T-helper 1 cell (primary cell): ENCODE measurements at regions not wholly inside any gene's neighbourhood (a gene's known extent, or its start where the extent isn't known, plus 50 kb on each side); places are given as distances from the start of the nearest gene placed in this dataset.
"Not testable (repeated sequence)": the region's sequence is repeated elsewhere in the genome, so short reads cannot be mapped to it uniquely, and the experiment has no call there.

ENCODE experiments used
- DNase-seq, 5 donors: peaks; one replicate each; pipeline ENCODE4 v3.0.0-alpha.2; 2012 to 2020

- DNase-seq: no peak
Measured at GRCh38 chr2:126264625-126265024, 391.3 kb upstream of the GYPC start.

GRCh38 chr2:126269911-126270310 is 386.0 kb upstream of the GYPC start:
- DNase-seq: no peak

DNA sequence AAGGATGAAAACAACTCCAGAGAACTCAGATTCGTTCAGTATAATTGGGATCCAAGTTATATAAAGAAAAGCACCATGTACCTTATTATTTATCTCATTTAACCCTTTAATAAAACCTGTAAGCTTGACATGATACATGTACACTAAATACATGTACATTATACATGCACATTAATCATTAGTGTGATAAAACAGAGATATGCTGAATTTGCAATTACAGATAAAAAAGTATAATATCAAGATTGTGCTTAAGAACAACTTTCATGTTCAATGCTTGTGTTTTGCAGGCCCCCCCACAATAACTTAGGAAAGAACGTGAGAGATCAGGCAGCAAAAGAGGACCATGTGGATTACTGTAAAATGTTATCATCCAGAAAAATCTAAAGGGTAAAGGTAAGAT is 385.4 kb upstream of the GYPC start:
- no peak for DNase-seq

DNA sequence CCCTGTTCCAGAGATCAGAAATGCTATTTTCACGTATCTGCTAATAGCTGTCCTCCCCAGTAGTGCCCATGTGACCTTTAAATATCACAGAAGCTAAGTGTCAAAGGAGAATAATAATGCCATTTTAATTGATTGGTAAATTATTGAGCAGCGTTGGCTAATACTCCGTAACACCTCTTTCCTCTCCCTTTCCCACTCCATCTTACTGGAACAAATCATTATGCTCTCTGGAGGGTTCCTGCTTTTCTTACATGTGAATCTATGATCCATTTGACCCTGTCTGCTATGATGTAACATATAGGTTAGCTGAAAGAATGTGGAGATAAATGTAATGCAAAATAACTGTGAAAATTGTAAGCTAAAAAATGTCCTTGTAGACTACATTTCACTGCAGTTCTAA is 383.6 kb upstream of the GYPC start:
- no peak for DNase-seq

GRCh38 chr2:126275098-126275497 is 380.9 kb upstream of the GYPC start:
- no peak for DNase-seq

DNA sequence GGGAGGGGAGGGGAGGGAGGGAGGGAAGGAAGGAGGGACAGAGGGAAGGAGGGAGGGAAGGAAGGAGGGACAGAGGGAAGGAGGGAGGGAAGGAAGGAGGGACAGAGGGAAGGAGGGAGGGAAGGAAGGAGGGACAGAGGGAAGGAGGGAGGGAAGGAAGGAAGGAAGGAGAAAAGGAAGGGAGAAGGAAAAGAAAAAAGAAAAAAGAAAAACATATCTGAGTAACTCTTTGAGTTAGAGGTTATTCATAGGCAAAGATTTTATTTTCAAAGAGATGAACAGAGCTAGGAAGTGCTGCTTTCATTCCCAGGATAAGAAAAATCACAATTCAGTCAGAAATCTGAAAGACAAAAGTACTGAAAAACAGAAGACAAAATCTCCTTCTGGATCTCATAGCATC is 379.7 kb upstream of the GYPC start:
- DNase-seq: not testable (repeated sequence)

- no peak for DNase-seq
Measured at GRCh38 chr2:126288362-126288761, 367.6 kb upstream of the GYPC start.

DNA sequence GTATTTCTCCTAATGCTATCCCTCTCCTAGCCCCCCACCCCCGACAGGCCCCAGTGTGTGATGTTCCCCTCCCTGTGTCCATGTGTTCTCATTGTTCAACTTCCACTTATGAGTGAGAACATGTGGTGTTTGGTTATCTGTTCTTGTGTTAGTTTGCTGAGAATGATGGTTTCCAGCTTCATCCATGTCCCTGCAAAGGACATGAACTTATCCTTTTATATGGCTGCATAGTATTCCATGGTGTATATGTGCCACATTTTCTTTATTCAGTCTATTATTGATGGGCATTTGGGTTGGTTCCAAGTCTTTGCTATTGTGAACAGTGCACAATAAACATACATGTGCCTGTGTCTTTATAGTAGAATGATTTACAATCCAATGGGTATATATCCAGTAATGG is 362.0 kb upstream of the GYPC start:
- DNase-seq: not testable (repeated sequence)

- DNase-seq: no peak
Measured at GRCh38 chr2:126299469-126299976, 356.4 kb upstream of the GYPC start.

DNA sequence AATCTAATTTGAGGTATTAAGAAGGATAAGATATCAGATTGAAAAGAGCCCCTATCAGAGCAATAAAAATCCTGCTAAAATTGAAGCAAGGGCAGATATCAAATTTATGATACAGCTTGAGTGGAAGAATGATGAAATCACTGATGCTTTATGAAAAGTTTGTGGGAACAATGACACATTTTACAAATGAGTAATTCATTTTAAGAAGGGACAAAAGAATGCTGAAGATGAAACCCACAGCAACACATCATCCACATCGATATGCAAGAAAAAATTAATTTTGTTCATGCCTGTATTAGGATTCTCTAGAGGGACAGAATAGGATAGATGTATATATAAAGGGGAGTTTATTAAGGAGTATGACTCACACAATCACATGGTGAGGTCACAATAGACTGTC is 355.6 kb upstream of the GYPC start:
- no peak for DNase-seq

- no peak for DNase-seq
Measured at GRCh38 chr2:126302043-126302442, 353.9 kb upstream of the GYPC start.

DNA sequence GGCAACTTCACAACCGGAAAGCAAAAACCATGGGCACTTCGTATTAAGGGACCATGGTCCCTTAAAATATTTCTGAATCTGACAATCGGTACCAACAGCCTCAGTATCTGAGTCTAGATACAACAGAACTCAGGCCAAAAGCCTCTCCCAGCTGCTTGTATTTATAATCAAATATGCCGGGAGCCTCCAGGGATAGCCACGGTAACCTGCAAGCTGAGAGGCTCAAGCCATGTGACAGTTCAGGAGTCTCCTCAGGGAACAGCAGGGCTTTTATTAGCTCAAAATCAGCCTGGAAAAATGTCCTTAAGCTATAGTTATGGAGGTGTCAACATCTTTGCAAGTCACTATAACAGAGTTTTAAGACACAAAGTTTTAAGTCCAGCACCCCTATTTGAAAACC is 352.8 kb upstream of the GYPC start:
- DNase-seq: no peak

DNA sequence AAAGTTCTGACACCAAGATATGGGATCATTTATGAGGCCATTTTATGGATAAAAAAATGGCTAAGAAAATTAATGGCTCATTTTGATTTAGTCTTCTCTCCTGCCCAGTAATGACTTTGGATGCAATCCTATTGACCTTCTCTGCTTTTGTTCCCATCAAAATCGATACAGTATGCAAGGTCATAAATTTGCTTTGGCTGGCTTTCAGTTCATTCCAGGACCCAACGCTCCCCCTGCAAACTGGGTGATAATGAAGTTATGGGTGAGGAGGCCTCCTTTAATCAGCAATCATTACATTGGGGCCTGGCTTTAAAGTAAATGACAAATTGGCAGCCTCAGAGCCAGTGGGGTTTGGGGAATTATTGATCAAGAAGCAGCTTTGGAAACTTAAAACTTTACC is 351.8 kb upstream of the GYPC start:
- no peak for DNase-seq

GRCh38 chr2:126306539-126306938 is 349.4 kb upstream of the GYPC start:
- DNase-seq: no peak

GRCh38 chr2:126307740-126308139 is 348.2 kb upstream of the GYPC start:
- no peak for DNase-seq

GRCh38 chr2:126309185-126309584 is 346.8 kb upstream of the GYPC start:
- DNase-seq: no peak

DNA sequence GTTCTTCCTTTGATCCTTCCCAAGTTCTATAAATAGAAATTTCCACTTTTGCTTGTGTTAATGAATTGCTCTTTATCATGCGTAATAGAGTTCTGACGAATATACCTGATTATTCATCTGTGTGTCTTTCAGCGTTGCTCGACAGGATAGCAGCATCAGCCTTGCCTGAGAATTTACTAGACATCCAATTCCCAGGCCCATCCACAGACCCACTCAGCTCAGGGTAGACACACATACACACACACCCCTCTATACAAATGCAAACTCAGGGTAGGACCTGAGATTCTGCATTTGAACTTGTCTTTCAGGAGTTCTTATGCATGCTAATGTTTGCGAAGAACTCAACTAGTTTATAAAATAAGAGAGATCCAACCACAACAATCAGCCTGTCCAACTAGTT is 343.4 kb upstream of the GYPC start:
- no peak for DNase-seq

DNA sequence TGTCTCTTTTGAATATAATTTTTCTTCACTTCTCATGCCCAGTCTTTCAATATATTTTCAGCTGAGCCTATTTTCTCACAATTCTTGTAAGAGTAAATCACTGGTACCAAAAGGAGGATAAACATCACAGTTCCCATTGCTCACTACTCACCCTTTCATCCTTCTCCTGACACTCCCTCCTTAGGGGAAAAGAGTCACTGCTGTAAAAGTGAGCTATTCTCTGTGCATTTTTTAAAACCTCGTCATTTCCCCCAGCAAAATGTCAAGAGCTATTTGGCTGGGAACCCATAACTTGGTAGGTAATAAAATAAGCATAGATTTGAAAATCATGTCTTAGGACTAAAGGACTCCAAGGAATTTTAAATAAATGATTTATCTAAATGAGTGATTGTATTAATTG is 340.1 kb upstream of the GYPC start:
- DNase-seq: no peak

DNA sequence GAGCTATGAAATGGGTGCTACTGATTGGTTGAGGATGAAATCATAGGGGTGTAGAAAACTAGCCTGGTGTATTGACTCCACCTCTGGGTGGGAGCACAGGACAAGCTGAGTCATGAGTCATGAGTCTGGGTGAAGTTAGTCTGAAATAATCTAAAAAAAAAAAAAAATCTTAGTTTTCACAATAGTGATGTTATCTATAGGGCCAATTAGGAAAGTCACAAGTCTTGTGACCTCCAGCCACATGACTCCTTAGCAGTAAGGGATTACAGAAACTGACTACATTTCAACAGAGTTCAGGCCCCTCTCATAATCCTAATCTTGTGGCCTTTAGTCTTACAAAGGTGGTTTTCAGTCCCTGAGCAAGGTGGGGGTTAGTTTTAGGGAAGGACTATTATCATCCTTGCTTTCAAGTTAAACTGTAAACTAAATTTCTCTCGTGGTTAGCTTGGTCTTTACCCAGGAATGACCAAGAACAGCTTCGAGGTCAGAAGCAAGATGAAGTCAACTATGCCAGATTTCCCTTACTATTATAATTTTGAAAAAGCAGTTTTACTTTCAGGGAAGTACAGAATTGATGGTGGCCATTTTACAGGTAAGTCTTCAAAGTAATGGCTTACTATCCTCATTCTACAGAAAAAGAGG is 338.0 kb upstream of the GYPC start:
- DNase-seq: no peak

DNA sequence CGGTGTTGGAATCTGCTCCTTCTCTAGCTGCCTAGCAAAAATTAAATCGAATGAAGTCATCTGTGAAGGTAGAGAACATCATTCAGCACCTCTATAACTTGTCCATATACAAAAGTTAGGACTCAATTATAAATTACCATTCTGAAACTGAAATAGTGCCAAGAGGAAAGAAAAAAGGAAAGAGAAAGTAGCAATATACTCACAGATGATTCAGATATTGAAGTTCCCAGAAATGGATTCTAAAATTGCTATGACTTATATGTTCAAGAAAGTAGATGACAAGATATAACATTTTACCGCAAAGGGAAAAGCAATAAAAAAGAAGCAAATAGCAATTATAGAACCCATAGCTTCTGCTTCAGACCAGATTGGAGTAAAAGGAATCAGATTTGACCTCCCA is 333.6 kb upstream of the GYPC start:
- no peak for DNase-seq

DNA sequence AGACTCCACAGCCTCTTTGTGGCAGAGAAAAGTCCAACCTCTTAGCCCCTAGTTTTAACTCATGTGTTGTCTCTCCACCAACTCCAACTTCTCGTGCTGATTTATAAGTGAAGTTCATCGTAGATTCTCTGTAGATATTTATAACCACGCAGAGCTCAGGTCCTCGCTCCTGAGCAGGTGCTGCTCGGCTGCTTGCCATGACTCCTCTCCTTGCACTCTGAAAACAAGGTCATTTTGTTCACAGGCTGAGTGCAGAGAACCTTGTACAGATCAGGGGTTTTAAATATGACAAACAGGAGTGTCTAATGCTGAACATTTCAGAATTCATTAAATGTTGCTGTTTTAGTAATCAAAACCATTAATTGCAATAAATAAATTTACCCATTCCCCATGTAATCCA is 330.8 kb upstream of the GYPC start:
- DNase-seq: no peak

DNA sequence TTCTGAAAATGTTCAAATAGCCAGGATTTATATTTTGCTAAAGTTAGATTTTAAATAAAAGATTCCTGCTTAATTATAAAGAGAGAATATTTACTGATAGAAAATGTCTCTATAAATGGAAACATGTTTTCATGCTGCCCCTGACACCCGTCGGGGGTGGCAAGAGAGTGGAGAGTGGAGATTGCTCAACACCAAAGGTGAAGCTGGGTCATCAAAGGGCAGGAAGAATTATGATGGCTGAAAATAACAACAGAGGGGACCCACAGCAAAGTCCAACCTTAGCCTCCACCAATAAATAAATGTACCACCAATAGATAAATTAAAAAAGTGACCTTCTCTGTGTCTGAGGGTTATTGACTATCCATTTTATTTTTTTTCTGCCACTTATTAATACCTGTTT is 326.8 kb upstream of the GYPC start:
- no peak for DNase-seq

DNA sequence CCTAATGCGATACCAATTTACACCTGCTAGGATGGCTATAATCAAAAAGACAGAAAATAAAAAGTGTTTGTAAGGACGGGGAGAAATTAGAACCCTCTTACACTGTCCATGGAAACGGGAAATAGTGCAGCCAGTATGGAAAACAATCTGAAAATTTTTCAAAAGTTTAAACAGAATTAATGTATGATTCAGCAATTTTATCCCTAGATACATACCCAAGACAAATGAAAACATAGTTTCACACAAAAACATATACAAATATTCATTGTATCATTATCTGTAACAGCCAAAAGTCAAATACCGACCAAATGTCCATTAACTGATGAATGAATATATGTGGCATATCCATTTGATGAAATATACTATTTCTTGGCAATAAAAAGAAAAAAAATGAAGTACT is 313.5 kb upstream of the GYPC start:
- DNase-seq: no peak

DNA sequence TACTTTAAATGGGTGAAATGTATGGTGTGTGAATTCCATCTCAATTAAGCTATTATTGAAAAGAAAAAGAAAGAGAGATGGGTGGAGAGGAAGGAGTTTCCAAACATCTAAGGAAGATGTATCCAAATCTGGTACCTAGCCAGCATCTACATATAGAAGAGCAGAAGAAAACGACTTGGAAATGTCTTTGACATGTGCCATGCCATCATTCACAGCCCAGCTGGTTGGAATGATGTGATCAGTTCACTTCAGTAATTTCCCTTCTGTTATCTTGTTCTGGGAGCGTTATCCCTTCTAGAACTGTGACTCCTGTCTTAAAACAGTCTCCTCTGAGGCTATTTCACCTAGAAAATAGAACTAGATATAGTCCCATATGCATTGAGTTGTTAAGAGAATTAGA is 312.8 kb upstream of the GYPC start:
- DNase-seq: no peak

DNA sequence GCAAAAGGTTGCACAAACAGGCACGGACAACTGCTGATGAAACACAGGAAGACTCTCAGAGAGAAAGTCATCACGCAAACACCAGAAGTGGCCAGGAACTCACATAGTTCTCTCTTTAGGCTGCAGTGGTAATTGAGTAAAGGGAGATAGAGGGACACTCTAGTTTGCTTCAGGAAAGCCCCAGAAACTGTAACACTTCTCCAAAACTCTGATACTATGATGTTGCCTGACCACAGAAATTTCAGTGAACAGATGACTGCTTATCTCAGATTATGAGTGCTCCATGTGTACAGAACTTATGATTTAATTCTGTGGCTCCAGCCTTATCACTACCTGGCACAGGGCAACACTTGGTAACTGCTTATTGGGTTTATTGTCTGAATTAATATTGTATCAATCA is 311.5 kb upstream of the GYPC start:
- DNase-seq: no peak

- DNase-seq: no peak
Measured at GRCh38 chr2:126345691-126346090, 310.3 kb upstream of the GYPC start.
